ENCODE measurements at regions not wholly inside any gene's neighbourhood (a gene's known extent, or its start where the extent isn't known, plus 50 kb on each side); places are given as distances from the start of the nearest gene placed in this dataset.

GRCh38 chr6:44531442-44532015, 144.0 kb downstream of the CDC5L start:
- H3K4me3 ChIP-seq (ENCODE audit: low read depth, low read length): no peak overlapping the region
- H3K4me1 ChIP-seq (ENCODE audit: control insufficient read depth, insufficient read depth, low read length): no peaks in the 10 kb centered on the region
- H3K36me3 ChIP-seq (ENCODE audit: control insufficient read depth in 2 of 2, insufficient read depth in 1 of 2, low read length in 2 of 2): no peaks in the 10 kb centered on the region
- no peaks in the 10 kb centered on the region for H3K9me3 ChIP-seq (ENCODE audit: control insufficient read depth, insufficient read depth, low read depth, low read length)
- ChIA-PET POLR2A (no interaction called here), CTCF (no interaction called here)
- no peak for TF ChIP-seq ZNF707 (tag by site-specific recombination; IDR thresholded peaks at IDR 0.05)
- no peak for TF ChIP-seq HIC1 (tag by site-specific recombination; IDR thresholded peaks at IDR 0.05)
- no peak for TF ChIP-seq ZNF645 (tag by site-specific recombination; IDR thresholded peaks at IDR 0.05)
- TF ChIP-seq ZNF292 (tag by site-specific recombination; IDR thresholded peaks at IDR 0.05; ENCODE audit: borderline replicate concordance, low read depth): no peak
- no peak for TF ChIP-seq ZNF114 (tag by site-specific recombination; IDR thresholded peaks at IDR 0.05)
- no peak for TF ChIP-seq ZNF311 (tag by site-specific recombination; IDR thresholded peaks at IDR 0.05; ENCODE audit: borderline replicate concordance)
- no peak for TF ChIP-seq ZNF776 (tag by site-specific recombination; IDR thresholded peaks at IDR 0.05; ENCODE audit: borderline replicate concordance)
- no peak for TF ChIP-seq ZBTB11 (tag by site-specific recombination; conservative IDR thresholded peaks at IDR 0.05; ENCODE audit: low read depth)
- TF ChIP-seq ZNF654 (tag by site-specific recombination; IDR thresholded peaks at IDR 0.05; ENCODE audit: low read depth): no peak
- no peak for TF ChIP-seq GLIS1 (tag by site-specific recombination; IDR thresholded peaks at IDR 0.05)
- no peak for TF ChIP-seq TCF7L2 (IDR thresholded peaks at IDR 0.05; ENCODE audit: borderline replicate concordance, low read depth, low read length)
- no peak overlapping the region for H3K27ac ChIP-seq (ENCODE audit: extremely low read depth, low read depth, low read length)

- ChIA-PET CTCF (interaction anchor here (0.6 to 1.3 kb wide), 2 partner anchors 56 to 798 kb away, joined by 3 to 4 read pairs; no protein-coding TSS in a partner anchor), POLR2A (no interaction called here)
- Histone ChIP-seq H3K4me3 (ENCODE audit: low read depth, low read length) (no peak overlapping the region), H3K4me1 (ENCODE audit: control insufficient read depth, insufficient read depth, low read length) (peaks cover 1% of the 10 kb centered on the region; the same call in 1 of the 2 replicates), H3K27ac (ENCODE audit: extremely low read depth, low read depth, low read length) (no peak overlapping the region), H3K9me3 (ENCODE audit: control insufficient read depth, insufficient read depth, low read depth, low read length) (no peaks in the 10 kb centered on the region), H3K36me3 (ENCODE audit: control insufficient read depth in 2 of 2, insufficient read depth in 1 of 2, low read length in 2 of 2) (no peaks in the 10 kb centered on the region)
- TF ChIP-seq KLF9 (tag by site-specific recombination; IDR thresholded peaks at IDR 0.05; ENCODE audit: low read depth) (no peak), ZNF221 (tag by site-specific recombination; IDR thresholded peaks at IDR 0.05; ENCODE audit: borderline replicate concordance) (no peak), ZNF155 (tag by site-specific recombination; IDR thresholded peaks at IDR 0.05) (no peak), YY1 (tag by site-specific recombination; IDR thresholded peaks at IDR 0.05) (no peak), ZNF140 (tag by site-specific recombination; IDR thresholded peaks at IDR 0.05) (no peak), ZNF175 (tag by site-specific recombination; IDR thresholded peaks at IDR 0.05) (no peak), ZNF645 (tag by site-specific recombination; IDR thresholded peaks at IDR 0.05) (no peak), ZNF341 (tag by site-specific recombination; IDR thresholded peaks at IDR 0.05; ENCODE audit: low read depth) (no peak), ZNF585B (tag by site-specific recombination; IDR thresholded peaks at IDR 0.05) (no peak), PRDM4 (tag by site-specific recombination; IDR thresholded peaks at IDR 0.05) (no peak), MYNN (tag by site-specific recombination; IDR thresholded peaks at IDR 0.05; ENCODE audit: borderline replicate concordance) (no peak), ZNF398 (tag by site-specific recombination; IDR thresholded peaks at IDR 0.05) (no peak), ZBTB48 (tag by site-specific recombination; IDR thresholded peaks at IDR 0.05) (no peak)
Observed at GRCh38 chr6:44533421-44533820, 145.9 kb downstream of the CDC5L start.
